NT2/D1 (cell line): ENCODE measurements at regions not wholly inside any gene's neighbourhood (a gene's known extent, or its start where the extent isn't known, plus 50 kb on each side); places are given as distances from the start of the nearest gene placed in this dataset.

Source experiments
- SUZ12 ChIP-seq: IDR thresholded peaks from 2 replicates; pipeline ENCODE4 v1.6.1; 2011; ENCODE audit not compliant: insufficient read length, insufficient read depth; ENCODE audit errors: extremely low read depth
- YY1 ChIP-seq: IDR thresholded peaks from 2 replicates; pipeline ENCODE4 v1.6.1; 2011; ENCODE audit not compliant: insufficient read length, insufficient read depth

GRCh38 chr2:120601566-120601965, 134.1 kb upstream of the GLI2 start:
- TF ChIP-seq YY1 (no peak), SUZ12 (no peak)
